GM12891 (cell line): ENCODE measurements at regions not wholly inside any gene's neighbourhood (a gene's known extent, or its start where the extent isn't known, plus 50 kb on each side); places are given as distances from the start of the nearest gene placed in this dataset.

ENCODE experiments used
- PAX5 ChIP-seq: IDR thresholded peaks from 2 replicates; pipeline ENCODE4 v1.6.1; 2011; ENCODE audit warnings: low read length, moderate library complexity, mild to moderate bottlenecking; ENCODE audit not compliant: insufficient read depth, severe bottlenecking
- POLR2A ChIP-seq: IDR thresholded peaks from 2 replicates; pipeline ENCODE4 v1.6.1; 2011; ENCODE audit warnings: low read depth, low read length, control low read depth
- POLR2AphosphoS5 ChIP-seq: IDR thresholded peaks from 2 replicates; pipeline ENCODE4 v1.6.1; 2011; ENCODE audit warnings: low read depth, low read length, control low read depth
- SPI1 ChIP-seq: IDR thresholded peaks from 2 replicates; pipeline ENCODE4 v1.6.1; 2011; ENCODE audit warnings: low read depth, low read length, control low read depth
- TAF1 ChIP-seq: IDR thresholded peaks from 2 replicates; pipeline ENCODE4 v1.6.1; 2011; ENCODE audit warnings: low read depth, low read length, control low read depth

DNA sequence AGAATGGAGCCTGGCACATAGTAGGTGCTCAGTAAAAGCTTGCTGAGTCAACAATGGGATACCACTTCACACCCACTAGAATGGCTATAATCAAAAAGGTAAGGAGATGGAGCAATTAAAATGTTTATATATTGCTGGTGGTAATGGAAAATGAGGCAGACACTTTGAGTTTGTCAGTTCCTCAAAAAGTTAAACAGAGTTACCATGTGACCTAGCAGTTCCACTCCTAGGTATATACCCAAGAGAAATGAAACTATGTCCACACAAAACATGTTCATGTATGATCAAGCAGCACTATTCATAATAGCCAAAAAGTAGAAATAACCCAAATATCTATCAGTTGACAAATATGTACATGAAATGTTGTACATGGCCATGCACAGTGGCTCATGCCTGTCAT lies 74.8 kb upstream of the ECE1 start:
- no peak for TF ChIP-seq POLR2A
- TF ChIP-seq SPI1, result peak; percentile 62
- TF ChIP-seq POLR2AphosphoS5, result no peak
- no peak for TF ChIP-seq PAX5
- TF ChIP-seq TAF1, result no peak
